ENCODE measurements at regions not wholly inside any gene's neighbourhood (a gene's known extent, or its start where the extent isn't known, plus 50 kb on each side); places are given as distances from the start of the nearest gene placed in this dataset.

- DNase-seq (ENCODE audit: low read depth), result no peak
Measured at GRCh38 chr17:33977729-33978514, 277.2 kb upstream of the CCL2 start.

- DNase-seq (ENCODE audit: low read depth), result no peak
Measured at GRCh38 chr17:33978889-33979288, 276.2 kb upstream of the CCL2 start.

GRCh38 chr17:33980193-33980592, 274.9 kb upstream of the CCL2 start:
- DNase-seq (ENCODE audit: low read depth), result no peak

- no peak for DNase-seq (ENCODE audit: low read depth)
Measured at GRCh38 chr17:33981711-33982601, 273.1 kb upstream of the CCL2 start.

- no peak for DNase-seq (ENCODE audit: low read depth)
Measured at GRCh38 chr17:33982909-33983308, 272.2 kb upstream of the CCL2 start.

GRCh38 chr17:33983824-33984574, 271.1 kb upstream of the CCL2 start:
- no peak for DNase-seq (ENCODE audit: low read depth)

GRCh38 chr17:33986088-33986487, 269.0 kb upstream of the CCL2 start:
- DNase-seq (ENCODE audit: low read depth), result no peak

- no peak for DNase-seq (ENCODE audit: low read depth)
Measured at GRCh38 chr17:33986566-33986965, 268.5 kb upstream of the CCL2 start.

- no peak for DNase-seq (ENCODE audit: low read depth)
Measured at GRCh38 chr17:33987162-33987561, 267.9 kb upstream of the CCL2 start.

- no peak for DNase-seq (ENCODE audit: low read depth)
Measured at GRCh38 chr17:33989361-33990148, 265.5 kb upstream of the CCL2 start.

GRCh38 chr17:33990943-33991706, 264.0 kb upstream of the CCL2 start:
- no peak for DNase-seq (ENCODE audit: low read depth)

- DNase-seq (ENCODE audit: low read depth), result no peak
Measured at GRCh38 chr17:33992113-33992512, 263.0 kb upstream of the CCL2 start.

GRCh38 chr17:34000639-34001038, 254.4 kb upstream of the CCL2 start:
- DNase-seq (ENCODE audit: low read depth), result no peak

GRCh38 chr17:34001246-34001645, 253.8 kb upstream of the CCL2 start:
- DNase-seq (ENCODE audit: low read depth), result no peak

GRCh38 chr17:34006126-34006525, 249.0 kb upstream of the CCL2 start:
- no peak for DNase-seq (ENCODE audit: low read depth)

- DNase-seq (ENCODE audit: low read depth), result no peak
Measured at GRCh38 chr17:34008125-34008524, 247.0 kb upstream of the CCL2 start.

- no peak for DNase-seq (ENCODE audit: low read depth)
Measured at GRCh38 chr17:34009912-34010311, 245.2 kb upstream of the CCL2 start.

GRCh38 chr17:34010534-34010933, 244.6 kb upstream of the CCL2 start:
- no peak for DNase-seq (ENCODE audit: low read depth)

GRCh38 chr17:34011599-34011998, 243.5 kb upstream of the CCL2 start:
- DNase-seq (ENCODE audit: low read depth), result no peak

- no peak for DNase-seq (ENCODE audit: low read depth)
Measured at GRCh38 chr17:34012709-34013375, 242.2 kb upstream of the CCL2 start.

All from stimulated activated CD8-positive, alpha-beta memory T cell treated with anti-CD3 and anti-CD28 coated beads, Interleukin-7, amount 100 ng/mL, for 24 hours (primary cell).